ENCODE measurements at regions not wholly inside any gene's neighbourhood (a gene's known extent, or its start where the extent isn't known, plus 50 kb on each side); places are given as distances from the start of the nearest gene placed in this dataset.

GRCh38 chr7:8932751-8933150 lies 499.3 kb downstream of the NXPH1 start:
- TF ChIP-seq EZH2phosphoT487 (IDR thresholded peaks at IDR 0.05; ENCODE audit: low read length) (no peak), CTCF (IDR thresholded peaks at IDR 0.05; ENCODE audit: low read length) (no peak)

Data from MM.1S (cell line).